ENCODE measurements at regions not wholly inside any gene's neighbourhood (a gene's known extent, or its start where the extent isn't known, plus 50 kb on each side); places are given as distances from the start of the nearest gene placed in this dataset.

DNA sequence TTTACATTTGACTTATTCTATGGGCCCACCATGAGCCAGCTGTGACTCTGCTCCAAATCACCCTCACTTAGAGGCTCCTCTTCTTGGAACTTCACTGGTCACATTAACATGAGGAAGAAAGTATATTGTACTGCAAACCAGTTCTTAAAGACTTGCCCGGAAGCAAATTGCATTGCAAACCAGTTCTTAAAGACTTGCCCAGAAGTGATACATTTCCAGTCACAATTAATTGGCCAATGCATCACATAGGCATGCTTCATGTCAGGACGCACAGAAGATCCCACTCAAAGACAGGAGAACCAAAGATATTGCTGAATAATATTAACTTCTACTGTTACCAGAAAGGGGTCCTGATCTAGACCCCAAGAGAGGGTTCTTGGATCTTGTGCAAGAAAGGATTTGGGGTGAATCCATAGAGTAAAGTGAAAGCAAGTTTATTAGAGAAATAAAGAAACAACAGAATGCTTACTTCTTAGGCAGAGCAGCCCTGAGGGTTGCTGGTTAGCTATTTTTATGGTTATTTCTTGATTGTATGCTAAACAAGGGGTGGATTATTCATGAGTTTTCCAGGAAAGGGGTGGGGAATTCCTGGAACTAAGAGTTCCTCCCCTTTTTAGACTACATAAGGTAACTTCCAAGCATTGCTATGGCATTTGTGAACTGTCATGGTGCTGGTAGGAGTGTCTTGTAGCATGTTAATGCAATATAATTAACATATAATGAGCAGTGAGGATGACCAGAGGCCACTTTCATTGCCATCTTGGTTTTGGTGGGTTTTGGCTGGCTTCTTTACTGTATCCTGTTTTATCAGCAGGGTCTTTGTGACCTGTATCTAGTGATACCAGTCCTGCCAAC, 54.6 kb upstream of the HCCS start:
- H3K27me3 ChIP-seq = no peaks in the 10 kb centered on the region
- ATAC-seq (no peak), DNase-seq (no peak)
- TF ChIP-seq, protein P1, sequence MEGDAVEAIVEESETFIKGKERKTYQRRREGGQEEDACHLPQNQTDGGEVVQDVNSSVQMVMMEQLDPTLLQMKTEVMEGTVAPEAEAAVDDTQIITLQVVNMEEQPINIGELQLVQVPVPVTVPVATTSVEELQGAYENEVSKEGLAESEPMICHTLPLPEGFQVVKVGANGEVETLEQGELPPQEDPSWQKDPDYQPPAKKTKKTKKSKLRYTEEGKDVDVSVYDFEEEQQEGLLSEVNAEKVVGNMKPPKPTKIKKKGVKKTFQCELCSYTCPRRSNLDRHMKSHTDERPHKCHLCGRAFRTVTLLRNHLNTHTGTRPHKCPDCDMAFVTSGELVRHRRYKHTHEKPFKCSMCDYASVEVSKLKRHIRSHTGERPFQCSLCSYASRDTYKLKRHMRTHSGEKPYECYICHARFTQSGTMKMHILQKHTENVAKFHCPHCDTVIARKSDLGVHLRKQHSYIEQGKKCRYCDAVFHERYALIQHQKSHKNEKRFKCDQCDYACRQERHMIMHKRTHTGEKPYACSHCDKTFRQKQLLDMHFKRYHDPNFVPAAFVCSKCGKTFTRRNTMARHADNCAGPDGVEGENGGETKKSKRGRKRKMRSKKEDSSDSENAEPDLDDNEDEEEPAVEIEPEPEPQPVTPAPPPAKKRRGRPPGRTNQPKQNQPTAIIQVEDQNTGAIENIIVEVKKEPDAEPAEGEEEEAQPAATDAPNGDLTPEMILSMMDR (IDR thresholded peaks at IDR 0.05) = no peak
- no peak for TF ChIP-seq POLR2A (IDR thresholded peaks at IDR 0.05)
- H3K36me3 ChIP-seq (replicated peaks in 1 of 2; ENCODE audit: insufficient read depth in 1 of 2, low read depth in 2 of 2) = no peaks in the 10 kb centered on the region
- H3K4me3 ChIP-seq = no peak overlapping the region
- intact Hi-C loops (cut with DNase I) = no loop called here
- H3K27ac ChIP-seq = no peak overlapping the region
- H3K9me3 ChIP-seq = no peaks in the 10 kb centered on the region
- WGBS, 2 donors = 89 to 100% methylated on average over 1 to 2 of the region's 2 CpGs
- no peaks in the 10 kb centered on the region for H3K4me1 ChIP-seq

- no peaks in the 10 kb centered on the region for H3K9me3 ChIP-seq
- H3K36me3 ChIP-seq (replicated peaks in 1 of 2; ENCODE audit: insufficient read depth in 1 of 2, low read depth in 2 of 2) = no peaks in the 10 kb centered on the region
- intact Hi-C loops (cut with DNase I) = no loop called here
- ATAC-seq (no peak), DNase-seq (no peak)
- no peak overlapping the region for H3K4me3 ChIP-seq
- WGBS, 2 donors = 79 to 88% methylated on average over 2 of the region's 2 CpGs
- TF ChIP-seq POLR2A (IDR thresholded peaks at IDR 0.05) = no peak
- no peaks in the 10 kb centered on the region for H3K4me1 ChIP-seq
- no peak overlapping the region for H3K27ac ChIP-seq
- no peaks in the 10 kb centered on the region for H3K27me3 ChIP-seq
These were observed 51.2 kb upstream of the HCCS start for GRCh38 chrX:11059933-11060332.
